Breast epithelium (tissue), 3 donors: ENCODE measurements at regions not wholly inside any gene's neighbourhood (a gene's known extent, or its start where the extent isn't known, plus 50 kb on each side); places are given as distances from the start of the nearest gene placed in this dataset.

Experiments
- POLR2A ChIP-seq: fragments of 450-650 bp; IDR thresholded peaks from one replicate; pipeline ENCODE4 v1.6.1; 2016; ENCODE audit warnings: antibody characterized with exemption, mild to moderate bottlenecking, moderate library complexity
- POLR2AphosphoS5 ChIP-seq, 3 donors: sonication (generic); formaldehyde crosslinking; IDR thresholded peaks; one replicate each; pipeline ENCODE4 v1.6.1; 2017; ENCODE audit warnings: antibody characterized with exemption in 3 of 3
- TF ChIP-seq, protein P1 (sequence below), 3 donors: fragments of 450-650 bp; IDR thresholded peaks; one replicate each; pipeline ENCODE4 v1.5.1; 2016 to 2017; ENCODE audit warnings: antibody characterized with exemption in 3 of 3, mild to moderate bottlenecking in 3 of 3, moderate library complexity in 3 of 3

DNA sequence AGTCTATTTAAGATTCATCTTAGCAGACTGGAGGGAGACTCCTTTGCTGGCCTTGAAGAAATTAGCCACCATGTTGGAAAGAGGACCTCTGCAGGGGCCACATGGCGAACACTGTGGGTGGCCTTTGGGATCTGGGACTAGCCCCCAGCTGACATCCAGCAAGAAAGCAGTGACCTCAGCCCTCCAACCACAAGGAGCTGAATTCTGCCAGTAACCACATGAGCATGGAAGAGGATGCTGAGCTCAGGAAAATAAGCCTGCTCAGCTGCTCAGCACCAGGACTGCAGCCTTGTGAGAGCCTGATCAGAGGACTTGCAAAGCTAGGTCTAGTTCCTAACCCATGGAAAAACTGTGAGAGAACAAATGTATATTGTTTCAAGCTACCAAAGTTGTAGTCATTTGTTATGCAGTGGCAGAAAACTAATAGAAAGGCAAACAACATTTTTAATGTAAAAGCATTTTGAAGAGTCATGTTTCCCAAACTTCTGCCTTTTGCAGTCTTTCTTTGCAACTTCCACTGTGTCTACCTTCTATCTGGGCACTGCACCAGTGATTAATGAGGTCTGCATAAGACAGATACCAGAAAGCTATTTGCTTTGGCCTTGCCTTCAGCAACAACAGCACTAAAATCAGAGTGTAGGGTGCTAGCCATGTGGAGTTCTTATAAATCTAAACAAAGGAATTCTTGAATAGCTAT, 183.7 kb downstream of the FGFR2 start:
- TF ChIP-seq, protein P1, sequence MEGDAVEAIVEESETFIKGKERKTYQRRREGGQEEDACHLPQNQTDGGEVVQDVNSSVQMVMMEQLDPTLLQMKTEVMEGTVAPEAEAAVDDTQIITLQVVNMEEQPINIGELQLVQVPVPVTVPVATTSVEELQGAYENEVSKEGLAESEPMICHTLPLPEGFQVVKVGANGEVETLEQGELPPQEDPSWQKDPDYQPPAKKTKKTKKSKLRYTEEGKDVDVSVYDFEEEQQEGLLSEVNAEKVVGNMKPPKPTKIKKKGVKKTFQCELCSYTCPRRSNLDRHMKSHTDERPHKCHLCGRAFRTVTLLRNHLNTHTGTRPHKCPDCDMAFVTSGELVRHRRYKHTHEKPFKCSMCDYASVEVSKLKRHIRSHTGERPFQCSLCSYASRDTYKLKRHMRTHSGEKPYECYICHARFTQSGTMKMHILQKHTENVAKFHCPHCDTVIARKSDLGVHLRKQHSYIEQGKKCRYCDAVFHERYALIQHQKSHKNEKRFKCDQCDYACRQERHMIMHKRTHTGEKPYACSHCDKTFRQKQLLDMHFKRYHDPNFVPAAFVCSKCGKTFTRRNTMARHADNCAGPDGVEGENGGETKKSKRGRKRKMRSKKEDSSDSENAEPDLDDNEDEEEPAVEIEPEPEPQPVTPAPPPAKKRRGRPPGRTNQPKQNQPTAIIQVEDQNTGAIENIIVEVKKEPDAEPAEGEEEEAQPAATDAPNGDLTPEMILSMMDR (IDR thresholded peaks at IDR 0.05) = no peak
- no peak for TF ChIP-seq POLR2AphosphoS5 (IDR thresholded peaks at IDR 0.05)
- TF ChIP-seq POLR2A = no peak
